ENCODE measurements at regions not wholly inside any gene's neighbourhood (a gene's known extent, or its start where the extent isn't known, plus 50 kb on each side); places are given as distances from the start of the nearest gene placed in this dataset.

- ChIA-PET CTCF (ENCODE audit: low intra/inter-chr PET ratio) (no interaction called here), POLR2A (no interaction called here)
- DNase-seq (ENCODE audit: extremely low read depth in 1 of 4, low spot score in 3 of 4): no peak
- no peaks in the 10 kb centered on the region for H3K36me3 ChIP-seq (ENCODE audit: control insufficient read depth, insufficient read depth, low read length)
- H3K4me2 ChIP-seq (ENCODE audit: insufficient read depth, low read length): no peak overlapping the region
- H4K20me1 ChIP-seq (replicated peaks; ENCODE audit: control insufficient read depth, insufficient read depth, low read length): no peaks in the 10 kb centered on the region
- H3K27me3 ChIP-seq (ENCODE audit: control insufficient read depth in 2 of 2, insufficient read depth in 2 of 2, low read length in 2 of 2): no peaks in the 10 kb centered on the region
- H3K27ac ChIP-seq (ENCODE audit: extremely low read depth, low read depth, low read length): no peak overlapping the region
- H3K9me3 ChIP-seq (replicated peaks; ENCODE audit: control insufficient read depth, insufficient read depth, low read depth, low read length): no peaks in the 10 kb centered on the region
- in situ Hi-C loops (cut with MboI) (no loop called here), intact Hi-C loops (cut with micrococcal nuclease) (no loop called here)
- no peak overlapping the region for H3K4me3 ChIP-seq
- WGBS (ENCODE audit: insufficient coverage, low coverage, missing lambda C conversion rate): 0% methylated on average over 3 of the region's 3 CpGs
- no peak overlapping the region for H2AFZ ChIP-seq (ENCODE audit: low read depth, low read length)
- no peak for FAIRE-seq
- no peaks in the 10 kb centered on the region for H3K4me1 ChIP-seq (replicated peaks in 1 of 2; ENCODE audit: control insufficient read depth in 2 of 2, insufficient read depth in 2 of 2, low read length in 2 of 2)
- no peaks in the 10 kb centered on the region for H3K9me1 ChIP-seq (ENCODE audit: control insufficient read depth, insufficient read depth, low read length)
- no peak for ATAC-seq
- no TSS peak for BruUV-seq (replicated peaks)
- TF ChIP-seq REST (IDR thresholded peaks at IDR 0.05; ENCODE audit: borderline replicate concordance) (no peak), REST (CRISPR knock-in tag; IDR thresholded peaks at IDR 0.05; ENCODE audit: low read depth) (no peak), ZNF589 (CRISPR knock-in tag; IDR thresholded peaks at IDR 0.05; ENCODE audit: low read depth) (no peak), TGIF2 (CRISPR knock-in tag; IDR thresholded peaks at IDR 0.05) (no peak), ZNF785 (CRISPR knock-in tag; IDR thresholded peaks at IDR 0.05) (no peak), ZBTB26 (CRISPR knock-in tag; IDR thresholded peaks at IDR 0.05) (no peak), ZNF586 (CRISPR knock-in tag; conservative IDR thresholded peaks at IDR 0.05) (no peak), FOXA3 (CRISPR knock-in tag; conservative IDR thresholded peaks at IDR 0.05 in 1 of 2, IDR thresholded peaks at IDR 0.05 in 1 of 2) (no peak), PCBP2 (IDR thresholded peaks at IDR 0.05; ENCODE audit: low read depth, low read length, poor library complexity, severe bottlenecking) (no peak), ZNF717 (CRISPR knock-in tag; IDR thresholded peaks at IDR 0.05) (no peak)
- no peak overlapping the region for H3K9ac ChIP-seq (ENCODE audit: insufficient read depth in 1 of 2, low read depth in 2 of 2, low read length in 2 of 2)
- no peaks in the 10 kb centered on the region for H3K79me2 ChIP-seq (ENCODE audit: control insufficient read depth, insufficient read depth, low read length)
Measured at GRCh38 chr3:111333642-111334041, 208.4 kb upstream of the CD96 start.
